Mucosa of descending colon (tissue), 3 donors: ENCODE measurements at regions not wholly inside any gene's neighbourhood (a gene's known extent, or its start where the extent isn't known, plus 50 kb on each side); places are given as distances from the start of the nearest gene placed in this dataset.

ENCODE experiments used
- ATAC-seq: fragments of 200-7000 bp; cut with Tn5 transposase; one replicate; pipeline ENCODE4 v1.9.1; 2020; ENCODE audit warnings: mild to moderate bottlenecking, moderate library complexity
- DNase-seq, 3 donors: peaks; one replicate each; pipeline ENCODE4 v3.0.0-alpha.2; 2020
- H3K36me3 ChIP-seq: fragments of 200-600 bp; one replicate; pipeline ENCODE4 v1.8.0; 2021; ENCODE audit warnings: low read depth, mild to moderate bottlenecking
- H3K4me1 ChIP-seq: fragments of 200-600 bp; one replicate; pipeline ENCODE4 v1.8.0; 2021; ENCODE audit warnings: low read depth, mild to moderate bottlenecking
- H3K4me3 ChIP-seq: fragments of 200-600 bp; one replicate; pipeline ENCODE4 v1.8.0; 2021; ENCODE audit warnings: mild to moderate bottlenecking
- H3K9me3 ChIP-seq: fragments of 200-600 bp; one replicate; pipeline ENCODE4 v1.8.0; 2021; ENCODE audit warnings: mild to moderate bottlenecking
- CTCF ChIP-seq: fragments of 200-600 bp; IDR thresholded peaks from one replicate; pipeline ENCODE4 v1.8.0; 2022; ENCODE audit warnings: antibody characterized with exemption, mild to moderate bottlenecking
- intact Hi-C, 2 donors: fragments of 100-400 bp; cut with DNase I in 1 of 2; cut with micrococcal nuclease in 1 of 2; formaldehyde crosslinking; loops; one replicate each; pipeline versions ENCODE4 v1.11.0 to v1.11.1; 2022; cut with DNase I, micrococcal nuclease
- donor health status: DM: no; HTN: no; CAD: no; lungs with moderate emphysema.
- donor health status: DM: no; HTN: no; CAD: no.
- donor health status: DM: no; HTN: yes; CAD: no.

GRCh38 chr15:38707802-38708671 lies 143.4 kb upstream of the RASGRP1 start:
- intact Hi-C loops, result no loop called here
- Histone ChIP-seq H3K36me3 (no peaks in the 10 kb centered on the region), H3K4me1 (peaks cover 12% of the 10 kb centered on the region), H3K9me3 (no peaks in the 10 kb centered on the region), H3K4me3 (no peak overlapping the region)
- TF ChIP-seq CTCF, result peak; percentile 32
- DNase-seq, result peak in 1 of 3 donors; percentile 58
- peak; percentile 87 for ATAC-seq

GRCh38 chr15:38708672-38709180 lies 144.1 kb upstream of the RASGRP1 start:
- H3K9me3 ChIP-seq, result no peaks in the 10 kb centered on the region
- DNase-seq (no peak), ATAC-seq (no peak)
- no peaks in the 10 kb centered on the region for H3K36me3 ChIP-seq
- H3K4me1 ChIP-seq, result peaks cover 12% of the 10 kb centered on the region
- no peak for TF ChIP-seq CTCF
- H3K4me3 ChIP-seq, result no peak overlapping the region
- intact Hi-C loops, result no loop called here

- Histone ChIP-seq H3K36me3 (no peaks in the 10 kb centered on the region), H3K4me3 (no peak overlapping the region), H3K9me3 (no peaks in the 10 kb centered on the region), H3K4me1 (peaks cover 12% of the 10 kb centered on the region)
- intact Hi-C loops, result no loop called here
- ATAC-seq, result peak; percentile 18
- no peak for DNase-seq
- no peak for TF ChIP-seq CTCF
Measured at GRCh38 chr15:38709196-38709595, 144.6 kb upstream of the RASGRP1 start.

GRCh38 chr15:38714309-38715072 lies 149.9 kb upstream of the RASGRP1 start:
- ATAC-seq (no peak), DNase-seq (no peak)
- no peak overlapping the region for H3K4me3 ChIP-seq
- TF ChIP-seq CTCF, result no peak
- H3K36me3 ChIP-seq, result no peaks in the 10 kb centered on the region
- intact Hi-C loops, result no loop called here
- no peaks in the 10 kb centered on the region for H3K9me3 ChIP-seq
- H3K4me1 ChIP-seq, result peaks cover 3% of the 10 kb centered on the region

GRCh38 chr15:38720893-38721567 lies 156.4 kb upstream of the RASGRP1 start:
- no peaks in the 10 kb centered on the region for H3K36me3 ChIP-seq
- H3K9me3 ChIP-seq, result no peaks in the 10 kb centered on the region
- no peak for TF ChIP-seq CTCF
- DNase-seq (no peak), ATAC-seq (no peak)
- H3K4me1 ChIP-seq, result no peaks in the 10 kb centered on the region
- intact Hi-C loops, result no loop called here
- no peak overlapping the region for H3K4me3 ChIP-seq
